ENCODE measurements at regions not wholly inside any gene's neighbourhood (a gene's known extent, or its start where the extent isn't known, plus 50 kb on each side); places are given as distances from the start of the nearest gene placed in this dataset.

DNA sequence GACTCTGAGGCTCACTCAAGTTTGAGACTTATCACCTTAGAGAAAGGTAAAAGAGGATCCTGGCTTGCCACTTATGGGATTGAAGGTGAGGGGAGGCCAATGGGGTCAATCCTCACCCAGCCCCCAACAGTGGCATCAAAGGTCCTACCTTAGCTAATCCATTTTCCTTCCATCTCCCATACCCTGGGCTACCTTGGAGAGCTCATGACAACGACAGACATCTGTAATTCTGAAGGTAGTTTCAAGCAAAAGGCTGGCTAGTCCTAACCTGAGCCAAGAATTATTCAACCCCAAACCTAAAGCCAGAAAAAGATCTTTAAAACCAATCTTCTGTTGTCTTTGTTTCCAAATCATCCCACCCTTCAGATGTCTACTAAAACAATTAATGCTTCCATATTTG lies 179.2 kb upstream of the GHITM start:
- no peak for DNase-seq (ENCODE audit: extremely low read depth, low read depth)
- no peak for TF ChIP-seq CTCF (IDR thresholded peaks at IDR 0.05; ENCODE audit: low read depth, low read length)

DNA sequence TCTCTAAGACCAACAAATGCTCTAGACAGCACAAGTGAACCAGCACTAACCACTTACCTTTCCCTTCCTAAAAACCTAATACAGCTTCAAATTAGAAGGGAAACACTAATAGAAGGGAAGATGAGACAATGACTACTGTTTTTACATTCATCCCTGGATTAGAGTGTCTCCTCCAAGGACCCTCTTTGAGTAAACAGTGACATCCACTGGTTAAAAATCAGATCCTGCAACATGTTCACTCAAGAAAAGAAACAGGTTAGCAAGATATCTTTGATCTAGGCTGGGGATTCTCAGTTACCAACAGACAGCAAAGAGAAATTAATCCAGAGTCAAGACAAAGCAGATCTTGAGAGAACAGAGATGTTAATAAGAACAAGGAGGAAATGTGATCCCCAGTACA lies 177.7 kb upstream of the GHITM start:
- TF ChIP-seq CTCF (IDR thresholded peaks at IDR 0.05; ENCODE audit: low read depth, low read length) = no peak
- no peak for DNase-seq (ENCODE audit: extremely low read depth, low read depth)

- no peak for DNase-seq (ENCODE audit: extremely low read depth, low read depth)
- no peak for TF ChIP-seq CTCF (IDR thresholded peaks at IDR 0.05; ENCODE audit: low read depth, low read length)
Measured at GRCh38 chr10:83963446-83963845, 175.9 kb upstream of the GHITM start.

- TF ChIP-seq CTCF (IDR thresholded peaks at IDR 0.05; ENCODE audit: low read depth, low read length) = no peak
- DNase-seq (ENCODE audit: extremely low read depth, low read depth) = no peak
Measured at GRCh38 chr10:83965473-83965872, 173.8 kb upstream of the GHITM start.

DNA sequence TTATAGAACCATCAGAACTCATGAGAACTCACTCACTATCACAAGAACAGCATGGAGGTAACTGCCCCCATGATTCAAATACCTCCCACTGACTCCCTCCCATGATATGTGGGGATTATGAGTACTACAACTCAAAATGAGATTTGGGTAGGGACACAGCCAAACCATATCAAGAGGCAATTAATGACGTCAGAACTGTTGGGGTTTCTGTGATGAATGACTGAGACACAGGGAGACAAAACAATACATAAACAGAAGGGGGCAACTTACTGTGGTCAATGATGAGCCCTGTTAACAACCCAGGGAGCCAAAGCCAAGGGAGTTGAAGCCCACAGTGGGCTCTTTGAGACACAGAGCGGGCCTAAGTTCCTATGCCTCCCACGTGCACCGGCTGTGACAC lies 171.3 kb upstream of the GHITM start:
- no peak for TF ChIP-seq CTCF (IDR thresholded peaks at IDR 0.05; ENCODE audit: low read depth, low read length)
- DNase-seq (ENCODE audit: extremely low read depth, low read depth) = no peak

DNA sequence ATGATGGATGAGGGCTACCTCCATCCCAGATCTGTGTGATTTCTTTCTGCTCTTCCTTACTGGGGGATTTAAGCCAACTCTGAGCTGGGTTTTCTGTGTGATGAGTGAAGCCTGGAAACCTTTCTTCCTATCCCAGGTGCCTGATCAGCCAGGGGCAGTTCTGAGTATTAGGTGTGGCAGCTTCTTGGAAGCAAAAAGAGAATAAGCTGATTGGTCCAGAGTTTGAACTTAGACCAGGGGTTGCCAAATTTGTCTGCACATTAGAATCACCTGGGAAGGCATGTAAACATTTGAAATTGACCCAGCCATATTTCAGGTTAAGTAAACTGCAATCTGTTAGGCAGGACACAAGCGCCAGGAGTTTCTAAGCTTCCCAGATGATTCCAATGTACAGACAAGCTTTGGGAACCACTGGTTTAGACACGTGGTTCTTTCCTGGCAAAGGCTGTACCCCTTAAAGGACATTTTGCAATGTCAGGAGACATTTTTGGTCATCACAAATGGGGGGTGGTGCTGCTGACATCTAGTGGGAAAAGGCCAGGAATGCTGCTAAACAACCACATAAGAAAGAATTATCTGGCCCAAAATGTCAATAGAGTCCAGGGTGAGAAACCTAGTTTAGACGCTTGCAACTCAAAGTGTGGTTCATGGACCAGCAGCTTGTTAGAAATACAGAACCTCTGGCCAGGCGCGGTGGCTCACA lies 160.5 kb upstream of the GHITM start:
- DNase-seq (ENCODE audit: extremely low read depth, low read depth) = no peak
- TF ChIP-seq CTCF (IDR thresholded peaks at IDR 0.05; ENCODE audit: low read depth, low read length) = no peak

DNA sequence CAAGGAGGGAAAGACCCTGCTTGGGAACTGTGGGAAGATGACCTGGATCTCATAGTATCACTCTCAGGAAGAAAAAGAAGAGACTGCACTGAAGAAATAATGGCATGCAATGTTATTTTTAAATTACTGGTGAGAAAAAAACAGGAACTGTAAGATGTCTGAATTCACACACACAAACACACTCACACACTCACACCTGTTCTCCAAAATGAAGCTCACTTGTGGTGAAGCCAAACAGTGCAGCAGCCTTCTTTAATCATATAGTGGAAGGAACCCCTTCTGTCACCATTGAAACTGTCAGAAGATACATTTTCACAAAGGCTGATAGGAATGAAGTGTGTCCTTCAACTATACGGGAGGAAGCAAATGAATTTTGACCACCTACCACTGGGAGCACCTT lies 156.5 kb upstream of the GHITM start:
- TF ChIP-seq CTCF (IDR thresholded peaks at IDR 0.05; ENCODE audit: low read depth, low read length) = no peak
- DNase-seq (ENCODE audit: extremely low read depth, low read depth) = no peak

Data from AG09319 (cell line).